ENCODE measurements at regions not wholly inside any gene's neighbourhood (a gene's known extent, or its start where the extent isn't known, plus 50 kb on each side); places are given as distances from the start of the nearest gene placed in this dataset.

DNA sequence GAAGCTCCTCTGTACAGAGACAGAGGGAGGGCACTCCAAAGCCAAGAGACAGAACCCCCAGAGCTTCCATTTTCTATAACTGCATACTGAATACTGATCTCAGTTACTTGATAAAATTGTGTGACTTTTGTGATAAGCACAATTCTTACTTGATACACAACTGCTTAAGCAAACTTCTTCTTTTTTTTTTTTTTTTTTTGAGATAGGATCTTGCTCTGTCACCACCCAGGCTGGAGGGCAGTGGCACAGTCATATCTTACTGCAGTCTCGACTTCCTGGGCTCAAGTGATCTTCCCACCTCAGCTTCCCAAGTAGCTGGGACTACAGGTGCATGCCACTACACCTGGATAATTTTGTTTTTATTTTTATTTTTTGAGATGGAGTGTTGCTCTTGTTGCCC, 252.1 kb upstream of the ZNF608 start:
- 73% methylated on average over 1 of the region's 1 CpG for WGBS

DNA sequence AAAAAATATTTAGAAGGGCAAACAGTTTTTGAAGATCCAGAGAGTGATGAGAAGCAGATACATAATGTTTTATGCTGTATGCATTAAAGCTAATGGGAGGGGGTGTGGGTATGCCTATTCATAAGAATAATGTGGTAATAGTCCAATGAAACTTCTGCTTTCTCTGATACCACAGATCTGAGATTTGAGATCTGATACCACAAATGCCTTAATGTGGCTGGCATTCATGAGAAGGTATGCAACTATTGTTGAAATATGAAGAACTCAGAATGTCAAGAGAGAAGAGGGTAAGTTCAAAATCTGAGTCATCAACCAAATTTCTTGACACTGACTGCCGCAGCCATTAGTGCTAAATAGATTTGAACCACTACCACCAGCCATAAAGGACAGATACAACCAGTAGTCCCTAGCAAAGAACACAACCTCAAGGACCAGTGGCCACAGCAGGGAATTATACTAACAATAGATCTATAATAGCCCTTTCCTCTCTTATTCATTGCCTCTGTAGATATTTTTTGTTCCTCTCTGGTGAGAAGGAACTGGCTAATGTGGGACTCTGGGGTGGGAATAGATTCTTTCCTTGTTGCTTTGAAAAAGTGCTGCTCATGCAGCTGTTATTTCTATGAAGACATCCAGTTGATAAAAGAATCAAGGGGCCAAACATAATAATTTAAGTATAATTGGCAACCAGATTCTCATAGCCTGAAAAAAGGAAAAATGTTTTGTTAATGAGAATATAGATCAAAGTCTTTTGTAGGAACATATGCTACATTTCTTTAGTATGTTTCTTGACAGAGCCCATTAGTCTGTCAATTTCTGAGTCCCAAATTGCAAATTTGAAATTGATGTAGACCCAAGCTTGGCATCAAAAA, 256.5 kb upstream of the ZNF608 start:
- Histone ChIP-seq H3K27me3 (no peaks in the 10 kb centered on the region), H3K36me3 (no peaks in the 10 kb centered on the region), H3K4me3 (no peak overlapping the region), H3K27ac (replicated peaks in 1 of 4) (no peak overlapping the region), H3K4me1 (peaks cover 0 to 17% (median 10%) of the 10 kb centered on the region in 4 donors), H3K9me3 (no peaks in the 10 kb centered on the region)
- intact Hi-C loops (cut with DNase I), result no loop called here
- no peak for DNase-seq (ENCODE audit: extremely low spot score)
- no peak for TF ChIP-seq CTCF (IDR thresholded peaks at IDR 0.05)
- TF ChIP-seq EP300 (IDR thresholded peaks at IDR 0.05), result no peak
- TF ChIP-seq POLR2A (IDR thresholded peaks at IDR 0.05; ENCODE audit: low read depth), result no peak
- no peak for TF ChIP-seq POLR2AphosphoS5 (IDR thresholded peaks at IDR 0.05)
- 95% methylated on average over 1 of the region's 1 CpG for WGBS

More for the DNA sequence above, 252.1 kb upstream of the ZNF608 start:
- intact Hi-C loops (cut with DNase I), result no loop called here
- Histone ChIP-seq H3K27ac (replicated peaks in 1 of 4) (no peak overlapping the region), H3K27me3 (no peaks in the 10 kb centered on the region), H3K4me1 (peaks cover 0 to 10% (median 0%) of the 10 kb centered on the region in 4 donors), H3K36me3 (no peaks in the 10 kb centered on the region), H3K9me3 (no peaks in the 10 kb centered on the region), H3K4me3 (no peak overlapping the region)
- no peak for DNase-seq (ENCODE audit: extremely low spot score)
- TF ChIP-seq POLR2AphosphoS5 (IDR thresholded peaks at IDR 0.05), result no peak
- TF ChIP-seq POLR2A (IDR thresholded peaks at IDR 0.05; ENCODE audit: low read depth), result no peak
- TF ChIP-seq EP300 (IDR thresholded peaks at IDR 0.05), result no peak
- no peak for TF ChIP-seq CTCF (IDR thresholded peaks at IDR 0.05)

GRCh38 chr5:125004009-125004408, 257.6 kb upstream of the ZNF608 start:
- H3K27ac ChIP-seq (replicated peaks in 1 of 4), result no peak overlapping the region
- peaks cover 0 to 17% (median 10%) of the 10 kb centered on the region in 4 donors for H3K4me1 ChIP-seq
- 88% methylated on average over 5 of the region's 5 CpGs for WGBS
- no peaks in the 10 kb centered on the region for H3K9me3 ChIP-seq
- no peak for TF ChIP-seq EP300 (IDR thresholded peaks at IDR 0.05)
- no peaks in the 10 kb centered on the region for H3K27me3 ChIP-seq
- intact Hi-C loops (cut with DNase I), result no loop called here
- H3K36me3 ChIP-seq, result no peaks in the 10 kb centered on the region
- DNase-seq (ENCODE audit: extremely low spot score), result no peak
- H3K4me3 ChIP-seq, result no peak overlapping the region

DNA sequence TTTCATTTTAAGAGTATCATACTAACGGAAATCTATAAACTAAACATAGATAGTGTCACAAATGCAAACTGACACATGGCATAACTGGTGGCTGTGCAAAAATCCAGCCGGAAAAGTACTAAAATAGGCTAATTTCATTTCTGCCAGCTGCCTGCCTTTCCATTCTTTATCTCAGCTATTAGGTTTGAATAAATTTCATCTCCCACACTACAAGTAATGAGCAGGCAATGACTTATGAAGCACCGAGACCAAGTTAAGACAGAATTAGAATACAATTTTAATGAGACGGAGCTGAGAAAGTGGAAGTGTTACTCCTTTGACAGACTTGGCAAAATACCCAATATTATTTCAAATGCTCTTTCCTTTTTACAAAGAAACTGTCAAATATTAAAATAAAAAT, 258.8 kb upstream of the ZNF608 start:
- H3K36me3 ChIP-seq, result no peaks in the 10 kb centered on the region
- TF ChIP-seq CTCF (IDR thresholded peaks at IDR 0.05), result no peak
- TF ChIP-seq EP300 (IDR thresholded peaks at IDR 0.05), result no peak
- no peak for TF ChIP-seq POLR2A (IDR thresholded peaks at IDR 0.05; ENCODE audit: low read depth)
- H3K4me1 ChIP-seq, result peaks cover 0 to 17% (median 10%) of the 10 kb centered on the region in 4 donors
- intact Hi-C loops (cut with DNase I), result no loop called here
- no peak overlapping the region for H3K27ac ChIP-seq (replicated peaks in 1 of 4)
- 17% methylated on average over 4 of the region's 4 CpGs for WGBS
- no peak overlapping the region for H3K4me3 ChIP-seq
- DNase-seq (ENCODE audit: extremely low spot score), result no peak
- no peaks in the 10 kb centered on the region for H3K27me3 ChIP-seq
- no peaks in the 10 kb centered on the region for H3K9me3 ChIP-seq

DNA sequence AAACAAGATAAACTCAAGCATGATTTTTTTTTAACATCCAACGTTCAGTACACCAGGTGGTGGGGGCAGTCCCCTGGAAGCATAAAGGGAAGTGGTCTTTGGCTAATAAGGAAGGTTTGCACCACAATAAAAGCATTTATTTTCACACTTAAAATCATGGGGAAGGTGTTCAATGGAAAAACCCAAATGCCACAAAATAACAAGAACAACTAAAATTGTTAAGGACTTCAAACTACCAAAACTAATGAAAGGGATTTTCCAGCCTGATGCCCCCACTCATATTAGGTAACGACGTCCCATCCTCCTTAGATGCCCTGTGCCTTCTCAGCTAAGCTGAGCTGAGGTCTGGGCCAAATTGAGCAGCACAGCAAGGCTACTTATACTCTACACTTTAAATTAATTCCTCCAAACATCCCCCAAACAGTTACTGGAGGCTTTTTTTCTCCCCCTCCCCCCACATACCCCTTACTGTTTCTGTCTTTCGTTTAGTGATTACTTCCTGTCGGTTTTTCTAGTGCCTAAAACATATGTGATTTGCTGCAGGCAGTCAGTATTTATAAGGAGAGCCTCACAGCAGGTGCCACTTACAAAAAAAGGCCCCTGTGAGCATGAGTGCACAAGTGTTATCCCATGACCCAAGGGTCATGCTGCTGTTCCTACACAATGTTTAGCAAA, 259.7 kb upstream of the ZNF608 start:
- TF ChIP-seq POLR2AphosphoS5 (IDR thresholded peaks at IDR 0.05) (no peak), EP300 (IDR thresholded peaks at IDR 0.05) (no peak), POLR2A (IDR thresholded peaks at IDR 0.05; ENCODE audit: low read depth) (no peak), CTCF (IDR thresholded peaks at IDR 0.05) (no peak)
- 58% methylated on average over 5 of the region's 5 CpGs for WGBS

More for the DNA sequence above, 259.7 kb upstream of the ZNF608 start:
- Histone ChIP-seq H3K9me3 (no peaks in the 10 kb centered on the region), H3K36me3 (no peaks in the 10 kb centered on the region), H3K4me1 (peaks cover 0 to 17% (median 10%) of the 10 kb centered on the region in 4 donors), H3K27me3 (no peaks in the 10 kb centered on the region), H3K4me3 (no peak overlapping the region), H3K27ac (replicated peaks in 1 of 4) (no peak overlapping the region)
- DNase-seq (ENCODE audit: extremely low spot score), result no peak
- intact Hi-C loops (cut with DNase I), result no loop called here

Measured in esophagus muscularis mucosa (tissue), 4 donors.